IPS DF 6.9 (cell line): ENCODE measurements at regions not wholly inside any gene's neighbourhood (a gene's known extent, or its start where the extent isn't known, plus 50 kb on each side); places are given as distances from the start of the nearest gene placed in this dataset.
A peak's percentile ranks its signal among the peaks of the same experiment; 100 is the strongest.

Experiments
- DNase-seq: peaks from one replicate; pipeline ENCODE4 v3.0.0-alpha.2; 2013; ENCODE audit warnings: low read depth, low spot score
- H3K27ac ChIP-seq: one replicate; pipeline ENCODE4 v1.5.1; 2013; ENCODE audit warnings: low read length, control low read depth
- H3K27me3 ChIP-seq: 2 replicates; pipeline ENCODE4 v1.6.1; 2013; ENCODE audit warnings: mild to moderate bottlenecking, low read length; ENCODE audit not compliant: control insufficient read depth, insufficient read depth
- H3K36me3 ChIP-seq: 2 replicates; pipeline ENCODE4 v1.6.1; 2013; ENCODE audit warnings: low read length; ENCODE audit not compliant: control insufficient read depth, insufficient read depth
- H3K4me1 ChIP-seq: 2 replicates; pipeline ENCODE4 v1.6.1; 2013; ENCODE audit warnings: low read length; ENCODE audit not compliant: control insufficient read depth, insufficient read depth
- H3K4me3 ChIP-seq: 2 replicates; pipeline ENCODE4 v1.5.1; 2013; ENCODE audit warnings: mild to moderate bottlenecking, low read length
- H3K9me3 ChIP-seq: 2 replicates; pipeline ENCODE4 v1.6.1; 2013; ENCODE audit warnings: low read length, inconsistent platforms; ENCODE audit not compliant: control insufficient read depth, insufficient read depth
- WGBS: extraction: QIAGEN DNeasy Blood & Tissue Kit; methylation state at CpG from one replicate; pipeline ENCODE4 v1.1.7; 2013; ENCODE audit warnings: mixed read lengths, missing lambda C conversion rate; ENCODE audit not compliant: insufficient read length, insufficient coverage; 5-methylcytosine and 5-hydroxymethylcytosine counted together

GRCh38 chr12:46049665-46050064, 59.3 kb upstream of the SCAF11 start:
- WGBS: no CpG with 5 or more reads among the region's 2 CpGs

GRCh38 chr12:46046436-46046835, 56.1 kb upstream of the SCAF11 start:
- H3K4me1 ChIP-seq: no peaks in the 10 kb centered on the region
- WGBS: no CpG with 5 or more reads among the region's 1 CpG
- no peak overlapping the region for H3K27ac ChIP-seq
- no peaks in the 10 kb centered on the region for H3K9me3 ChIP-seq
- no peak for DNase-seq
- H3K4me3 ChIP-seq: no peak overlapping the region
- H3K36me3 ChIP-seq: no peaks in the 10 kb centered on the region
- no peaks in the 10 kb centered on the region for H3K27me3 ChIP-seq

More at GRCh38 chr12:46049665-46050064, 59.3 kb upstream of the SCAF11 start:
- H3K4me3 ChIP-seq: no peak overlapping the region
- no peak overlapping the region for H3K27ac ChIP-seq
- H3K9me3 ChIP-seq: no peaks in the 10 kb centered on the region
- H3K4me1 ChIP-seq: no peaks in the 10 kb centered on the region
- DNase-seq: no peak
- H3K36me3 ChIP-seq: no peaks in the 10 kb centered on the region
- H3K27me3 ChIP-seq: no peaks in the 10 kb centered on the region

GRCh38 chr12:46043972-46044520, 53.7 kb upstream of the SCAF11 start:
- Histone ChIP-seq H3K4me3 (no peak overlapping the region), H3K36me3 (no peaks in the 10 kb centered on the region), H3K9me3 (no peaks in the 10 kb centered on the region), H3K4me1 (no peaks in the 10 kb centered on the region), H3K27ac (no peak overlapping the region), H3K27me3 (no peaks in the 10 kb centered on the region)
- peak; percentile 11 for DNase-seq
- WGBS: no CpG with 5 or more reads among the region's 1 CpG
